Upper lobe of left lung (tissue), 6 donors: ENCODE measurements at regions not wholly inside any gene's neighbourhood (a gene's known extent, or its start where the extent isn't known, plus 50 kb on each side); places are given as distances from the start of the nearest gene placed in this dataset.

ENCODE experiments used
- ATAC-seq, 2 donors: fragments of 200-7000 bp; cut with Tn5 transposase; one replicate each; pipeline ENCODE4 v1.9.1; 2022; ENCODE audit warnings: mild to moderate bottlenecking in 2 of 2, moderate library complexity in 2 of 2; ENCODE audit not compliant: low FRiP score in 2 of 2
- DNase-seq, 2 donors: peaks; one replicate each; pipeline ENCODE4 v3.0.0-alpha.2; 2019 to 2020
- H3K27ac ChIP-seq, 4 donors: fragments of 200-600 bp; sonication (generic); one replicate each; pipeline ENCODE4 v1.5.1; 2016 to 2019
- H3K27me3 ChIP-seq, 4 donors: fragments of 200-600 bp; sonication (generic); one replicate each; pipeline ENCODE4 v1.5.1; 2017 to 2019
- H3K36me3 ChIP-seq, 4 donors: fragments of 200-600 bp; sonication (generic); one replicate each; pipeline ENCODE4 v1.5.1; 2016 to 2019
- H3K4me1 ChIP-seq, 4 donors: fragments of 200-600 bp; sonication (generic); one replicate each; pipeline ENCODE4 v1.5.1; 2018 to 2019
- H3K4me3 ChIP-seq, 4 donors: fragments of 200-600 bp; sonication (generic); one replicate each; pipeline ENCODE4 v1.5.1; 2017 to 2019; ENCODE audit warnings: mild to moderate bottlenecking in 2 of 4, moderate library complexity in 1 of 4
- H3K9me3 ChIP-seq, 4 donors: fragments of 200-600 bp; sonication (generic); one replicate each; pipeline ENCODE4 v1.5.1; 2018 to 2019
- CTCF ChIP-seq, 6 experiments: fragments of 450-650 bp in 4 of 6; fragments of 200-600 bp in 2 of 6; sonication (generic) in 2 of 6; IDR thresholded peaks; one replicate each; pipeline ENCODE4 v1.5.1; 2016 to 2019; ENCODE audit warnings: antibody characterized with exemption in 6 of 6
- EP300 ChIP-seq, 4 donors: sonication (generic); formaldehyde crosslinking; IDR thresholded peaks; one replicate each; pipeline ENCODE4 v1.5.1; 2017; ENCODE audit warnings: antibody characterized with exemption in 4 of 4, control low read depth in 2 of 4
- POLR2A ChIP-seq, 4 donors: fragments of 450-650 bp; IDR thresholded peaks; one replicate each; pipeline ENCODE4 v1.5.1; 2016 to 2017; ENCODE audit warnings: antibody characterized with exemption in 4 of 4, mild to moderate bottlenecking in 2 of 4
- POLR2AphosphoS5 ChIP-seq, 2 donors: sonication (generic); formaldehyde crosslinking; IDR thresholded peaks; one replicate each; pipeline ENCODE4 v1.5.1; 2017; ENCODE audit warnings: antibody characterized with exemption in 2 of 2
- WGBS, 2 donors: methylation state at CpG; one replicate each; pipeline ENCODE4 v1.1.5; 2017 to 2018; 5-methylcytosine and 5-hydroxymethylcytosine counted together
- donor health status: DM: no; HTN: no; CAD: no; lungs with moderate emphysema.
- donor health status: DM: no; HTN: yes; CAD: no; lungs with severe emphysema.

- ATAC-seq = peak in 1 of 2 donors; percentile 70
These were observed 112.2 kb upstream of the ZNF608 start for GRCh38 chr5:124858612-124859011.

DNA sequence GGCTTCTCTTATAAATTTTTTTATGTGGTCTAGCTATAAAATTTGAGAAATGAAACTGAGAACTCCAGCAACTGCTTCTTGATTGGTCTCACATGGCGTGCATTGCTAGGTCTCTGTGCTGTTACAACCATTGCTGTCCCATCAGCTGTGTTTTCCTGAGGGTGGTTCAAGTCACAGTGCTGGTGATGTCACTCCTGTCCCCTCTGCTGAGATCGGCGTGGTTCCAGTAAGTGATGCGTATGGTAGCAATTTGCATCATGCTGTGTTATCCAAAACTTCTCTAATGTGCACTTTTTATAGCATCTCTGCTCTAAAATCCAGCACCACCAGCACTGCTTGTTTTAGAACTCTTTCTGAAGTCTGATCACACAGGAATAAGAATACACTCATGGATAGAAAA lies 112.6 kb upstream of the ZNF608 start:
- WGBS, 2 donors = 82 to 88% methylated on average over 4 of the region's 4 CpGs
- Histone ChIP-seq H3K36me3 (no peaks in the 10 kb centered on the region), H3K27me3 (no peaks in the 10 kb centered on the region), H3K4me3 (no peak overlapping the region), H3K9me3 (no peaks in the 10 kb centered on the region), H3K4me1 (no peaks in the 10 kb centered on the region), H3K27ac (no peak overlapping the region)
- ATAC-seq (peak in 1 of 2 donors; percentile 63), DNase-seq (no peak)
- no peak for TF ChIP-seq EP300 (IDR thresholded peaks at IDR 0.05)
- no peak for TF ChIP-seq CTCF (IDR thresholded peaks at IDR 0.05)
- TF ChIP-seq POLR2AphosphoS5 (IDR thresholded peaks at IDR 0.05) = no peak
- no peak for TF ChIP-seq POLR2A (IDR thresholded peaks at IDR 0.05)

More at GRCh38 chr5:124858612-124859011, 112.2 kb upstream of the ZNF608 start:
- Histone ChIP-seq H3K4me3 (no peak overlapping the region), H3K9me3 (no peaks in the 10 kb centered on the region), H3K27me3 (no peaks in the 10 kb centered on the region), H3K27ac (no peak overlapping the region), H3K4me1 (no peaks in the 10 kb centered on the region), H3K36me3 (no peaks in the 10 kb centered on the region)
- TF ChIP-seq CTCF (IDR thresholded peaks at IDR 0.05) (no peak), POLR2AphosphoS5 (IDR thresholded peaks at IDR 0.05) (no peak), EP300 (IDR thresholded peaks at IDR 0.05) (no peak)
- DNase-seq = no peak
- WGBS, 2 donors = 79 to 81% methylated on average over 2 of the region's 2 CpGs

GRCh38 chr5:124859556-124860290 lies 113.3 kb upstream of the ZNF608 start:
- no peaks in the 10 kb centered on the region for H3K27me3 ChIP-seq
- no peak for TF ChIP-seq CTCF (IDR thresholded peaks at IDR 0.05)
- TF ChIP-seq POLR2AphosphoS5 (IDR thresholded peaks at IDR 0.05) = no peak
- TF ChIP-seq POLR2A (IDR thresholded peaks at IDR 0.05) = no peak
- TF ChIP-seq EP300 (IDR thresholded peaks at IDR 0.05) = no peak
- ATAC-seq (no peak), DNase-seq (no peak)
- no peak overlapping the region for H3K4me3 ChIP-seq
- no peaks in the 10 kb centered on the region for H3K9me3 ChIP-seq
- no peaks in the 10 kb centered on the region for H3K36me3 ChIP-seq
- H3K27ac ChIP-seq = no peak overlapping the region
- WGBS, 2 donors = 59 to 75% methylated on average over 3 of the region's 3 CpGs
- H3K4me1 ChIP-seq = no peaks in the 10 kb centered on the region

DNA sequence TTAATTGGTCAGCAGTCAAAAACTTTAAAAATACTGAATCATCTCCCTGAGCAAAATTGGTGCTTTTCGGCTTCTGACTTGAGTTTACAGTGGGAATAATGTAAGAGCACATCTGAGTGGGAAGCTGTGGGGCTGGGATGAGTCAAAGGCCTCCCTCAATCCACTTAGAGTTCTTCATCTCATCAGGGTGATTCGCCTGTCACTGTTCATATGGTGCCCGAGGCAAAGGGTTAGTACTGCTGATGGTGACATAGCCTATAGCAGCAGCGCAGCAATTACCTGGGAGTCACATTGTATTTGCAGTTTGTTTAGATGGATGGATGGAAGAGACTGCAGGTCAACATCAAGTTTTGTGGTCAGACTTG lies 113.8 kb upstream of the ZNF608 start:
- peaks cover 0 to 1% (median 0%) of the 10 kb centered on the region in 4 donors for H3K4me1 ChIP-seq
- 79 to 86% methylated on average over 4 of the region's 4 CpGs for WGBS, 2 donors
- no peak for TF ChIP-seq CTCF (IDR thresholded peaks at IDR 0.05)
- no peak for TF ChIP-seq EP300 (IDR thresholded peaks at IDR 0.05)
- no peak for TF ChIP-seq POLR2AphosphoS5 (IDR thresholded peaks at IDR 0.05)
- no peak for TF ChIP-seq POLR2A (IDR thresholded peaks at IDR 0.05)
- no peak overlapping the region for H3K4me3 ChIP-seq
- DNase-seq = no peak
- no peak for ATAC-seq
- no peaks in the 10 kb centered on the region for H3K27me3 ChIP-seq
- H3K9me3 ChIP-seq = no peaks in the 10 kb centered on the region
- no peak overlapping the region for H3K27ac ChIP-seq
- H3K36me3 ChIP-seq = no peaks in the 10 kb centered on the region

DNA sequence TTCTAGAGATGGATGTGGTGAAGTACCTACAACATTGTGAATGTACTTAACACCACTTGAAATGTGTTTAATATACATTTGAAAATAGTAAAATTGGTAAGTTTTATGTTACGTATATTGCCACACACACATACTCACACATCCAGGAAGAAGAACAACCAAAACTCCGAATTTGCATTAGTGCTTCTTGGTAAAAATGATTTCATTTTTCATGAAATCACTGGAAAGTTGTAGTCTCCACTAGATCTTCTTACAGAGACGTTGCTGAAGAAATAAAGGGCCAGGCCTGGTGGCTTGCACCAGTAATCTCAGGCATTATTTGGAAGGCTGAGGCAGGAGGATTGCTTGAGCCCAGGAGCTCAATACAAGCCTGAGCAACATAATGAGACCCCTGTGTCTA lies 118.6 kb upstream of the ZNF608 start:
- no peaks in the 10 kb centered on the region for H3K36me3 ChIP-seq
- no peaks in the 10 kb centered on the region for H3K9me3 ChIP-seq
- TF ChIP-seq POLR2AphosphoS5 (IDR thresholded peaks at IDR 0.05) (no peak), EP300 (IDR thresholded peaks at IDR 0.05) (no peak), CTCF (IDR thresholded peaks at IDR 0.05) (no peak), POLR2A (IDR thresholded peaks at IDR 0.05) (no peak)
- ATAC-seq = no peak
- no peak overlapping the region for H3K27ac ChIP-seq
- H3K4me3 ChIP-seq = no peak overlapping the region
- WGBS, 2 donors = 94 to 96% methylated on average over 3 of the region's 3 CpGs
- peaks cover 23 to 44% (median 35%) of the 10 kb centered on the region in 4 donors for H3K4me1 ChIP-seq
- no peak for DNase-seq
- no peaks in the 10 kb centered on the region for H3K27me3 ChIP-seq
